ENCODE measurements at regions not wholly inside any gene's neighbourhood (a gene's known extent, or its start where the extent isn't known, plus 50 kb on each side); places are given as distances from the start of the nearest gene placed in this dataset.

GRCh38 chr1:30384286-30385245 lies 338.8 kb downstream of the MATN1 start:
- intact Hi-C loops (cut with DNase I) = loop anchor here (5.0 kb wide), 1 partner anchor 1147 kb away; the partner anchor contains the start of gene PTPRU
- H3K27me3 ChIP-seq = no peaks in the 10 kb centered on the region

DNA sequence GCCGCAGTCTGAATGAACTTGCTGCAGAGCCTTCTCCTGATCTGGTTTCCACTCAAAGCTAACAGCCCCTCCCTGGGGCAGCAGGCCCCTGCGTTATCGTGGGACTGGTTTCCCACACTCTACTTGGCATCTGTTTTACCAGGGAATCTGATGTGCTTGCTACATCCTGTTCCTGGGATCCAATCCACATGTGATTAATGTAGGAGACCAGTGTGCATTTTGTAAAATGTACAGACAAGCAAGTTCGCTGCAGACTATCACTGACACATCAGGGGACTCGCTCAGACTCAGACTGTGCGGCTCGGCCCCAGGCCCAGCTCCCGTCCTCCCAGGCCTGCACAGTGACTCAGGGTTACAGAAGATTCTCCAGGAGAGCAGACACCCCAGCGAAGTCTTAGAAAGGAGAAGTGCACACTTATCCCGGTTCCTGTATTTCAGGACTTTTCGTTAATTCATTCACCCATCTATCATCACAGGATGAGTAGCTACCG lies 340.1 kb downstream of the MATN1 start:
- no peak overlapping the region for H3K27ac ChIP-seq
- intact Hi-C loops (cut with DNase I) = loop anchor here (5.0 kb wide), 1 partner anchor 1146 kb away; the partner anchor contains the start of gene PTPRU
- no peaks in the 10 kb centered on the region for H3K9me3 ChIP-seq
- no peak for TF ChIP-seq POLR2A (IDR thresholded peaks at IDR 0.05)
- TF ChIP-seq, protein P1, sequence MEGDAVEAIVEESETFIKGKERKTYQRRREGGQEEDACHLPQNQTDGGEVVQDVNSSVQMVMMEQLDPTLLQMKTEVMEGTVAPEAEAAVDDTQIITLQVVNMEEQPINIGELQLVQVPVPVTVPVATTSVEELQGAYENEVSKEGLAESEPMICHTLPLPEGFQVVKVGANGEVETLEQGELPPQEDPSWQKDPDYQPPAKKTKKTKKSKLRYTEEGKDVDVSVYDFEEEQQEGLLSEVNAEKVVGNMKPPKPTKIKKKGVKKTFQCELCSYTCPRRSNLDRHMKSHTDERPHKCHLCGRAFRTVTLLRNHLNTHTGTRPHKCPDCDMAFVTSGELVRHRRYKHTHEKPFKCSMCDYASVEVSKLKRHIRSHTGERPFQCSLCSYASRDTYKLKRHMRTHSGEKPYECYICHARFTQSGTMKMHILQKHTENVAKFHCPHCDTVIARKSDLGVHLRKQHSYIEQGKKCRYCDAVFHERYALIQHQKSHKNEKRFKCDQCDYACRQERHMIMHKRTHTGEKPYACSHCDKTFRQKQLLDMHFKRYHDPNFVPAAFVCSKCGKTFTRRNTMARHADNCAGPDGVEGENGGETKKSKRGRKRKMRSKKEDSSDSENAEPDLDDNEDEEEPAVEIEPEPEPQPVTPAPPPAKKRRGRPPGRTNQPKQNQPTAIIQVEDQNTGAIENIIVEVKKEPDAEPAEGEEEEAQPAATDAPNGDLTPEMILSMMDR (IDR thresholded peaks at IDR 0.05) = no peak
- no peaks in the 10 kb centered on the region for H3K27me3 ChIP-seq
- no peaks in the 10 kb centered on the region for H3K4me1 ChIP-seq
- H3K4me3 ChIP-seq (replicated peaks in 1 of 3) = no peak overlapping the region
- no peak for DNase-seq
- WGBS, 2 donors = 55 to 58% methylated on average over 10 to 12 of the region's 12 CpGs
- H3K36me3 ChIP-seq = no peaks in the 10 kb centered on the region

More at GRCh38 chr1:30384286-30385245, 338.8 kb downstream of the MATN1 start:
- WGBS, 2 donors = 47 to 64% methylated on average over 5 to 10 of the region's 10 CpGs
- H3K36me3 ChIP-seq = no peaks in the 10 kb centered on the region
- DNase-seq = no peak
- no peak overlapping the region for H3K4me3 ChIP-seq (replicated peaks in 1 of 3)
- no peaks in the 10 kb centered on the region for H3K9me3 ChIP-seq
- TF ChIP-seq, protein P1 (IDR thresholded peaks at IDR 0.05) = no peak
- no peak for TF ChIP-seq POLR2A (IDR thresholded peaks at IDR 0.05)
- no peaks in the 10 kb centered on the region for H3K4me1 ChIP-seq
- no peak overlapping the region for H3K27ac ChIP-seq

DNA sequence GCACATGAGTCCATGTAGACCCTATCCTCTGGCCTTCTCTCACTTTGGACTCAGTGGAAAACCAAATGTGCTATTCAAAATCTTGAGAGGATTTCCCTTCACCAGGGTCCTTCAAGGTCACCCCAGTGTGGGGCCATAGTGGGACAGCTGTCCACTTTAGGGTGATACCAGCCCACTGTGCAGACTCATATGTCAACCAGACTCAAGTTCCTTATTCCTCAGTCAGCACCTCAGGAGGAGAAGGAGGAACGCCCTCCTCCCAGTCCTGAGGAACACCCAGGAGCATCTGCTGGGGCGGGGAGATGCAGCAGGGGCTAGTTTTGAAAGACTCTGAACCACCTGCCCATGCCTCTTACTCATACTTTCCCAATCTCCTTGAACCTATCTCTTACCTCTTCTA lies 340.9 kb downstream of the MATN1 start:
- H3K36me3 ChIP-seq = no peaks in the 10 kb centered on the region
- H3K4me1 ChIP-seq = no peaks in the 10 kb centered on the region
- 71 to 85% methylated on average over 2 of the region's 2 CpGs for WGBS, 2 donors
- intact Hi-C loops (cut with DNase I) = loop anchor here (5.0 kb wide), 1 partner anchor 1145 kb away; the partner anchor contains the start of gene PTPRU
- DNase-seq = no peak
- no peak overlapping the region for H3K27ac ChIP-seq
- no peaks in the 10 kb centered on the region for H3K27me3 ChIP-seq
- no peaks in the 10 kb centered on the region for H3K9me3 ChIP-seq
- no peak for TF ChIP-seq POLR2A (IDR thresholded peaks at IDR 0.05)
- TF ChIP-seq, protein P1 (IDR thresholded peaks at IDR 0.05) = no peak
- H3K4me3 ChIP-seq (replicated peaks in 1 of 3) = no peak overlapping the region

- intact Hi-C loops (cut with DNase I) = loop anchor here (5.0 kb wide), 1 partner anchor 1145 kb away; the partner anchor contains the start of gene PTPRU
- Histone ChIP-seq H3K27me3 (no peaks in the 10 kb centered on the region), H3K27ac (no peak overlapping the region), H3K36me3 (no peaks in the 10 kb centered on the region), H3K4me1 (no peaks in the 10 kb centered on the region), H3K4me3 (replicated peaks in 1 of 3) (no peak overlapping the region), H3K9me3 (no peaks in the 10 kb centered on the region)
- 60 to 74% methylated on average over 5 to 7 of the region's 7 CpGs for WGBS, 2 donors
- DNase-seq = no peak
- no peak for TF ChIP-seq POLR2A (IDR thresholded peaks at IDR 0.05)
- TF ChIP-seq, protein P1 (IDR thresholded peaks at IDR 0.05) = no peak
These were observed 341.6 kb downstream of the MATN1 start for GRCh38 chr1:30381671-30382365.

Data from thyroid gland (tissue), 4 donors.